GM12878 (cell line): ENCODE measurements at regions not wholly inside any gene's neighbourhood (a gene's known extent, or its start where the extent isn't known, plus 50 kb on each side); places are given as distances from the start of the nearest gene placed in this dataset.
A peak's percentile ranks its signal among the peaks of the same experiment; 100 is the strongest.

Source experiments
- ATAC-seq: fragments of 200-7000 bp; cut with Tn5 transposase; 3 replicates; pipeline ENCODE4 v1.9.1; 2020; ENCODE audit warnings: mild to moderate bottlenecking, moderate library complexity
- BruUV-seq: library from RNA; stranded (reverse); fragments of 400-500 nt; replicated peaks from 2 replicates; lab custom pipeline; 2021; lab: Mats Ljungman, UMichigan
- CTCF ChIA-PET: fragments of 300-600 bp; sonication (Branson Sonifier 250); formaldehyde crosslinking; extraction: SDS; loops from one replicate; lab custom pipeline; 2021; ENCODE audit warnings: inconsistent platforms; lab: Yijun Ruan, JAX
- POLR2A ChIA-PET: fragments of 350-600 bp; formaldehyde crosslinking; extraction: SDS; loops from one replicate; lab custom pipeline; 2021; ENCODE audit warnings: inconsistent platforms; lab: Charles Lee
- RAD21 ChIA-PET: fragments of 300-600 bp; sonication (Branson Sonifier 250); formaldehyde crosslinking; loops from one replicate; lab custom pipeline; 2023; ENCODE audit warnings: antibody characterized with exemption; ENCODE audit not compliant: unreplicated experiment; lab: Charles Lee
- SMC1A ChIA-PET: fragments of 300-600 bp; sonication (Branson Sonifier 250); formaldehyde crosslinking; loops from one replicate; lab custom pipeline; 2023; ENCODE audit not compliant: unreplicated experiment, uncharacterized antibody; lab: Charles Lee
- DNase-seq: peaks from one replicate; pipeline ENCODE4 v3.0.0-alpha.2; 2011; ENCODE audit warnings: low read depth, low spot score
- FAIRE-seq: peaks from 3 replicates; lab custom pipeline; 2011; peaks lifted over from hg19 to GRCh38; lab: Jason Lieb, UNC
- H2AFZ ChIP-seq: 2 replicates; pipeline ENCODE4 v1.6.0; 2011; ENCODE audit warnings: low read depth, low read length, control low read depth; ENCODE audit not compliant: control insufficient read depth
- H3K27ac ChIP-seq: 2 replicates; pipeline ENCODE4 v1.5.1; 2011; ENCODE audit warnings: control low read depth; ENCODE audit not compliant: control insufficient read depth, insufficient read depth
- H3K27me3 ChIP-seq, 2 experiments: replicated peaks in 1 of 2; 2 replicates each; pipeline versions ENCODE4 v1.6.0 to v1.6.1; 2011; ENCODE audit warnings: low read length in 1 of 2; ENCODE audit not compliant: control insufficient read depth in 2 of 2, insufficient read depth in 2 of 2
- H3K36me3 ChIP-seq, 2 experiments: 2 replicates each; pipeline ENCODE4 v1.5.1; 2011; ENCODE audit warnings: low read length in 1 of 2; ENCODE audit not compliant: control insufficient read depth in 2 of 2, insufficient read depth in 2 of 2
- H3K4me1 ChIP-seq: 2 replicates; pipeline ENCODE4 v1.6.1; 2011; ENCODE audit warnings: mild to moderate bottlenecking, low read length, moderate library complexity, mixed read lengths; ENCODE audit not compliant: control insufficient read depth, insufficient read depth
- H3K4me2 ChIP-seq: 2 replicates; pipeline ENCODE4 v1.6.0; 2011; ENCODE audit warnings: control low read depth; ENCODE audit not compliant: control insufficient read depth, insufficient read depth
- H3K4me3 ChIP-seq: fragments of 200-600 bp; sonication (generic); 2 replicates; pipeline ENCODE4 v1.5.1; 2016
- H3K79me2 ChIP-seq: 2 replicates; pipeline ENCODE4 v1.6.0; 2011; ENCODE audit warnings: low read length; ENCODE audit not compliant: control insufficient read depth, insufficient read depth
- H3K9ac ChIP-seq: 2 replicates; pipeline ENCODE4 v1.8.0; 2011; ENCODE audit warnings: low read length, control low read depth, mixed read lengths; ENCODE audit not compliant: control insufficient read depth, insufficient read depth
- H3K9me3 ChIP-seq: replicated peaks from 3 replicates; pipeline ENCODE4 v1.5.1; 2011; ENCODE audit warnings: mild to moderate bottlenecking, low read length; ENCODE audit not compliant: control insufficient read depth, insufficient read depth
- H4K20me1 ChIP-seq: 2 replicates; pipeline ENCODE4 v1.6.0; 2011; ENCODE audit not compliant: control insufficient read depth, insufficient read depth
- HDGF ChIP-seq: fragments of 450-650 bp; IDR thresholded peaks from 2 replicates; pipeline ENCODE4 v1.6.1; 2016; ENCODE audit warnings: antibody characterized with exemption
- JUND ChIP-seq: IDR thresholded peaks from 2 replicates; pipeline ENCODE4 v1.6.1; 2012; ENCODE audit warnings: low read depth, mild to moderate bottlenecking, low read length, improper control_type of control experiment, moderate library complexity
- MYB ChIP-seq: fragments of 150-350 bp; IDR thresholded peaks from 2 replicates; pipeline ENCODE4 v1.6.1; 2014; ENCODE audit warnings: mild to moderate bottlenecking, low read depth, low read length, borderline replicate concordance
- NR2F1 ChIP-seq: fragments of 450-650 bp; conservative IDR thresholded peaks from 2 replicates; pipeline ENCODE4 v1.6.1; 2017; ENCODE audit warnings: mild to moderate bottlenecking
- PAX5 ChIP-seq: IDR thresholded peaks from 2 replicates; pipeline ENCODE4 v1.6.1; 2011; ENCODE audit warnings: low read depth, low read length, borderline replicate concordance
- POLR2AphosphoS5 ChIP-seq: IDR thresholded peaks from 2 replicates; pipeline ENCODE4 v1.6.1; 2011; ENCODE audit warnings: mild to moderate bottlenecking, low read length, inconsistent platforms
- SUPT20H ChIP-seq: IDR thresholded peaks from 2 replicates; pipeline ENCODE4 v1.6.1; 2011; ENCODE audit warnings: low read depth, mild to moderate bottlenecking, low read length, moderate library complexity, borderline replicate concordance; ENCODE audit not compliant: control insufficient read depth
- ZNF24 ChIP-seq: fragments of 450-650 bp; IDR thresholded peaks from 2 replicates; pipeline ENCODE4 v1.6.1; 2017; ENCODE audit warnings: antibody characterized with exemption, mild to moderate bottlenecking
- ZZZ3 ChIP-seq: IDR thresholded peaks from 2 replicates; pipeline ENCODE4 v1.6.1; 2011; ENCODE audit warnings: low read depth; ENCODE audit not compliant: control insufficient read depth, insufficient read length
- WGBS: methylation state at CpG from one replicate; pipeline ENCODE4 v1.1.6; 2016; ENCODE audit warnings: low lambda C conversion rate; ENCODE audit not compliant: insufficient replicate concordance, insufficient coverage; ENCODE audit errors: missing lambda C conversion rate; 5-methylcytosine and 5-hydroxymethylcytosine counted together
- in situ Hi-C: fragments of 300-500 bp; cut with MboI; formaldehyde crosslinking; loops from 9 replicates; pipeline ENCODE4 v1.14.3; 2018; ENCODE audit warnings: mixed read lengths
- intact Hi-C: fragments of 100-400 bp; cut with micrococcal nuclease; formaldehyde crosslinking; loops from one replicate; pipeline ENCODE4 v1.14.2; 2022; ENCODE audit not compliant: unreplicated experiment
- TF ChIP-seq, protein P1 (sequence below): fragments of 450-650 bp; IDR thresholded peaks from 2 replicates; pipeline ENCODE4 v1.6.1; 2016; ENCODE audit warnings: mild to moderate bottlenecking
- TF ChIP-seq, protein P2 (sequence below): fragments of 450-650 bp; IDR thresholded peaks from 2 replicates; pipeline ENCODE4 v1.6.1; 2014; ENCODE audit warnings: mild to moderate bottlenecking
- TF ChIP-seq, protein P3 (sequence below): fragments of 150-350 bp; IDR thresholded peaks from 2 replicates; pipeline ENCODE4 v1.6.1; 2016; ENCODE audit warnings: low read depth, low read length

DNA sequence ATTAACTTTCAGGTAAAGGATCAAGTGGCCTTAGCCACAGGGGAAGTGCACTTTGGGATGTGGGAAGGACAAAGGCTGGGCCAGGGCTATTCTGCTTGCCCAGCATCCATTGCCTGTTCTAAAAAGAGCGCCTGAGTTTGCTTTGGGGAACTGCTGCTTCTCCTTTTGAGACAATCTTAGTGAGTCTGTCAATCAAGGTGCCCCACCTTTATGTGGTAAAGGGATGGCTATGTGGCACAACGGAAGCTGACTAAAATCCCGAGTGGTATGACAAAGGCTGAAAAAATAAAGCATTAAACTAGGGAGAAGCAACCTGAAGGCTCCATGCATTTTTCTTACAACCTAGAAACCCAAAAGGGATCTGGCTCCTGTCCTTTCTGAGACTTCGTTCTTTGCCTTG is 540.5 kb downstream of the SLC4A3 start:
- 20% methylated on average over 4 of the region's 4 CpGs for WGBS
- intact Hi-C loops (loop anchor here (10.0 kb wide), 1 partner anchor 1407 kb away; the partner anchor contains the start of gene EPHA4), in situ Hi-C loops (no loop called here)
- ChIA-PET POLR2A (no interaction called here), CTCF (no interaction called here), SMC1A (no interaction called here), RAD21 (no interaction called here)
- Histone ChIP-seq H3K27ac (no peak overlapping the region), H4K20me1 (no peaks in the 10 kb centered on the region), H3K4me3 (no peak overlapping the region), H3K4me1 (no peaks in the 10 kb centered on the region), H3K79me2 (no peaks in the 10 kb centered on the region), H3K9me3 (no peaks in the 10 kb centered on the region), H3K36me3 (no peaks in the 10 kb centered on the region), H2AFZ (no peak overlapping the region), H3K27me3 (no peaks in the 10 kb centered on the region), H3K4me2 (no peak overlapping the region), H3K9ac (no peak overlapping the region)
- TF ChIP-seq, protein P1, sequence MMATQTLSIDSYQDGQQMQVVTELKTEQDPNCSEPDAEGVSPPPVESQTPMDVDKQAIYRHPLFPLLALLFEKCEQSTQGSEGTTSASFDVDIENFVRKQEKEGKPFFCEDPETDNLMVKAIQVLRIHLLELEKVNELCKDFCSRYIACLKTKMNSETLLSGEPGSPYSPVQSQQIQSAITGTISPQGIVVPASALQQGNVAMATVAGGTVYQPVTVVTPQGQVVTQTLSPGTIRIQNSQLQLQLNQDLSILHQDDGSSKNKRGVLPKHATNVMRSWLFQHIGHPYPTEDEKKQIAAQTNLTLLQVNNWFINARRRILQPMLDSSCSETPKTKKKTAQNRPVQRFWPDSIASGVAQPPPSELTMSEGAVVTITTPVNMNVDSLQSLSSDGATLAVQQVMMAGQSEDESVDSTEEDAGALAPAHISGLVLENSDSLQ: peak; percentile 12; the same call in 1 of the 2 replicates
- TF ChIP-seq PAX5 (no peak), ZZZ3 (no peak), POLR2AphosphoS5 (no peak), NR2F1 (no peak)
- FAIRE-seq (no peak), ATAC-seq (peak; percentile 40; the same call in 2 of the 3 replicates), DNase-seq (no peak)
- no TSS peak for BruUV-seq

DNA sequence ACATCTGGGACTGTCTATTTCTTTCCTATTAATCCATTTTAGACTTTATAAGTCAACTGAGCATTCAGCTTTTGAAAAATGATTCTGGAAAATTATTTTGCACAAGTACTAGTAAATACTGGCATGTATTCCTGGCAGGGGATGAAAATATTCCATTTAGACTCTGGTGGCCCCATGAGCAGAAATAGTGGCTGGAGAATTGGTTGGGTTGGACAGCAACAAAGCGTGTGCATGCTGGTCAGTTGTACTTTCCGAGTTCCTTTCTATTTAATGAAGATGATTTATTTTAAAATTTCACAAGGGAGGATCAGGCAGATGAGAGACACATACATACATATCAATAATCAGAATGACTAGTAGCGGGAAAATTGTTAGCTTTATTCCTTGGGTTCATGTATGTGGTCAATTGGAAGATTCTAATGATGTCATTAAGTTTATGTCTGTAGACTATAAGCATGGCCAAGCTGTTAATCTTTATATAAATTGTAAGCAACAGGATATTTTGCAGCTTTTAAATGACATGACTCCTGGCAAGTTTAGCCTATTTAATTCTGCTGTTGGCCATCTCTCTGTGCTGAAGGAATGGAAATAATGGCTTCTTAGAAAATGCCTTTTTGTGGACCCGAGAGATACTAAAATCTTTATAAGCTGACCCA is 541.6 kb downstream of the SLC4A3 start:
- Histone ChIP-seq H3K79me2 (no peaks in the 10 kb centered on the region), H4K20me1 (no peaks in the 10 kb centered on the region), H3K4me1 (no peaks in the 10 kb centered on the region), H3K9me3 (no peaks in the 10 kb centered on the region), H3K27ac (no peak overlapping the region), H2AFZ (no peak overlapping the region), H3K4me2 (no peak overlapping the region), H3K36me3 (no peaks in the 10 kb centered on the region), H3K4me3 (no peak overlapping the region), H3K27me3 (no peaks in the 10 kb centered on the region), H3K9ac (no peak overlapping the region)
- RAD21 ChIA-PET: no interaction called here
- DNase-seq: no peak
- CTCF ChIA-PET: no interaction called here
- no TSS peak for BruUV-seq
- ATAC-seq: no peak
- WGBS: 9% methylated on average over 4 of the region's 4 CpGs
- intact Hi-C loops (loop anchor here (10.0 kb wide), 1 partner anchor 1406 kb away; the partner anchor contains the start of gene EPHA4), in situ Hi-C loops (no loop called here)
- POLR2A ChIA-PET: no interaction called here
- no peak for FAIRE-seq
- SMC1A ChIA-PET: no interaction called here
- TF ChIP-seq JUND: no peak
- TF ChIP-seq, protein P2, sequence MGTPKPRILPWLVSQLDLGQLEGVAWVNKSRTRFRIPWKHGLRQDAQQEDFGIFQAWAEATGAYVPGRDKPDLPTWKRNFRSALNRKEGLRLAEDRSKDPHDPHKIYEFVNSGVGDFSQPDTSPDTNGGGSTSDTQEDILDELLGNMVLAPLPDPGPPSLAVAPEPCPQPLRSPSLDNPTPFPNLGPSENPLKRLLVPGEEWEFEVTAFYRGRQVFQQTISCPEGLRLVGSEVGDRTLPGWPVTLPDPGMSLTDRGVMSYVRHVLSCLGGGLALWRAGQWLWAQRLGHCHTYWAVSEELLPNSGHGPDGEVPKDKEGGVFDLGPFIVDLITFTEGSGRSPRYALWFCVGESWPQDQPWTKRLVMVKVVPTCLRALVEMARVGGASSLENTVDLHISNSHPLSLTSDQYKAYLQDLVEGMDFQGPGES: no peak
- no peak for TF ChIP-seq ZNF24
- TF ChIP-seq HDGF: no peak
- TF ChIP-seq, protein P3, sequence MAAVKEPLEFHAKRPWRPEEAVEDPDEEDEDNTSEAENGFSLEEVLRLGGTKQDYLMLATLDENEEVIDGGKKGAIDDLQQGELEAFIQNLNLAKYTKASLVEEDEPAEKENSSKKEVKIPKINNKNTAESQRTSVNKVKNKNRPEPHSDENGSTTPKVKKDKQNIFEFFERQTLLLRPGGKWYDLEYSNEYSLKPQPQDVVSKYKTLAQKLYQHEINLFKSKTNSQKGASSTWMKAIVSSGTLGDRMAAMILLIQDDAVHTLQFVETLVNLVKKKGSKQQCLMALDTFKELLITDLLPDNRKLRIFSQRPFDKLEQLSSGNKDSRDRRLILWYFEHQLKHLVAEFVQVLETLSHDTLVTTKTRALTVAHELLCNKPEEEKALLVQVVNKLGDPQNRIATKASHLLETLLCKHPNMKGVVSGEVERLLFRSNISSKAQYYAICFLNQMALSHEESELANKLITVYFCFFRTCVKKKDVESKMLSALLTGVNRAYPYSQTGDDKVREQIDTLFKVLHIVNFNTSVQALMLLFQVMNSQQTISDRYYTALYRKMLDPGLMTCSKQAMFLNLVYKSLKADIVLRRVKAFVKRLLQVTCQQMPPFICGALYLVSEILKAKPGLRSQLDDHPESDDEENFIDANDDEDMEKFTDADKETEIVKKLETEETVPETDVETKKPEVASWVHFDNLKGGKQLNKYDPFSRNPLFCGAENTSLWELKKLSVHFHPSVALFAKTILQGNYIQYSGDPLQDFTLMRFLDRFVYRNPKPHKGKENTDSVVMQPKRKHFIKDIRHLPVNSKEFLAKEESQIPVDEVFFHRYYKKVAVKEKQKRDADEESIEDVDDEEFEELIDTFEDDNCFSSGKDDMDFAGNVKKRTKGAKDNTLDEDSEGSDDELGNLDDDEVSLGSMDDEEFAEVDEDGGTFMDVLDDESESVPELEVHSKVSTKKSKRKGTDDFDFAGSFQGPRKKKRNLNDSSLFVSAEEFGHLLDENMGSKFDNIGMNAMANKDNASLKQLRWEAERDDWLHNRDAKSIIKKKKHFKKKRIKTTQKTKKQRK: no peak
- TF ChIP-seq MYB: no peak
- TF ChIP-seq SUPT20H: no peak
